ENCODE measurements at regions not wholly inside any gene's neighbourhood (a gene's known extent, or its start where the extent isn't known, plus 50 kb on each side); places are given as distances from the start of the nearest gene placed in this dataset.

GRCh38 chr10:107557916-107558315 lies 393.4 kb upstream of the SORCS1 start:
- Histone ChIP-seq H3K4me3 (no peak overlapping the region), H3K4me1 (peaks cover 0 to 5% (median 0%) of the 10 kb centered on the region in 6 donors), H3K36me3 (no peaks in the 10 kb centered on the region), H3K27me3 (replicated peaks in 1 of 7) (no peaks in the 10 kb centered on the region), H3K27ac (no peak overlapping the region), H3K9me3 (peaks cover 0 to under 1% (median 0%) of the 10 kb centered on the region in 8 donors)
- WGBS, 5 donors = 68 to 93% (median 75%) methylated on average over 4 of the region's 4 CpGs
- no peak for DNase-seq
- TF ChIP-seq POLR2A (IDR thresholded peaks at IDR 0.05) (no peak), CTCF (IDR thresholded peaks at IDR 0.05 in 8 of 11, conservative IDR thresholded peaks at IDR 0.05 in 3 of 11) (no peak), POLR2AphosphoS5 (IDR thresholded peaks at IDR 0.05) (no peak)
- intact Hi-C loops (cut with DNase I; ENCODE audit: low total_unique reads) = no loop called here

DNA sequence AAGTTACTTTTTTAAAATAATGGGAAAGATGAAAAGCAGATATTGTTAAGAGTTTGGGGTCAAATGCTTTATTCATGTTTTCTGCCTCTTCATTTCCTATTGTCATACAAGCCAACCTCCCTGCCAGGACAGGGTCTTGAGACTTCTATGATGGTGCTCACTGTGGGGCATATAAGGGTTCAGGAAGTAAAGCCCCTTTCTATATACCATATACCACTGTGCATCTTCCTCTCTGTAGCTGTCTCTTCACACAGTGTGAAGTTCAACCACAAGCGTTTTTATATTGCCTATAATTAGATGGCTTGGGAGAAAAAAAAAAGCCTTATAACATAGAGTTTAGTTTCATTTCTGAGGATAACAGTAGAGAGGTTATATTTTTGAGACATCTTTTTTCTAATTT lies 389.8 kb upstream of the SORCS1 start:
- DNase-seq = no peak
- no peaks in the 10 kb centered on the region for H3K27me3 ChIP-seq (replicated peaks in 1 of 7)
- no peaks in the 10 kb centered on the region for H3K36me3 ChIP-seq
- WGBS, 5 donors = 28 to 58% (median 54%) methylated on average over 1 of the region's 1 CpG
- peaks cover 0 to 5% (median 0%) of the 10 kb centered on the region in 6 donors for H3K4me1 ChIP-seq
- intact Hi-C loops (cut with DNase I; ENCODE audit: low total_unique reads) = no loop called here
- no peak overlapping the region for H3K4me3 ChIP-seq
- H3K9me3 ChIP-seq = peaks cover 0 to 21% (median 10%) of the 10 kb centered on the region in 8 donors
- TF ChIP-seq POLR2A (IDR thresholded peaks at IDR 0.05) (no peak), CTCF (IDR thresholded peaks at IDR 0.05 in 8 of 11, conservative IDR thresholded peaks at IDR 0.05 in 3 of 11) (no peak), POLR2AphosphoS5 (IDR thresholded peaks at IDR 0.05) (no peak)
- peak overlapping the region in 4 of 8 donors; percentile 25 to 68 (median 36) for H3K27ac ChIP-seq

DNA sequence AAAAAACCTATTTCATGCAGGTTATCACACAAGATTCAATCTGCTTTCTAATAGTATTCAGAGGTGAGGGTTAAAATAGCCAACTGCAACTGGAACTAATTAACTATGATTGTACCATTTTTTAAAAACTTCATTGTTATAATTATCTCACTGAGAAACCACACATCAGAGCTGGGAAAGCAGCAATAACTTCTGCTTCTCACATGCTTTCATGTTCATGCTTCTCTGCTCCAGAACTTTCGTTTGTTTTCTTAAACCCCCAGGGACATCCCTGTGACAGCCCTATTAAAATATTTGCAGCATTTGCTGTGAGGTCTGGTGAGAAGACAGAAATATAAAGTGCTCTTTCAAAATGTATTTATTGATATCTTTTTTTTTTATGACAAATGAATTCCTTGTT lies 389.0 kb upstream of the SORCS1 start:
- peak overlapping the region in 3 of 8 donors; percentile 41 to 68 (median 43) for H3K27ac ChIP-seq
- WGBS, 5 donors = 9 to 20% (median 12%) methylated on average over 1 of the region's 1 CpG
- DNase-seq = no peak
- peaks cover 0 to 5% (median 0%) of the 10 kb centered on the region in 6 donors for H3K4me1 ChIP-seq
- no peak overlapping the region for H3K4me3 ChIP-seq
- H3K9me3 ChIP-seq = peaks cover 0 to 23% (median 10%) of the 10 kb centered on the region in 8 donors
- intact Hi-C loops (cut with DNase I; ENCODE audit: low total_unique reads) = no loop called here
- no peaks in the 10 kb centered on the region for H3K27me3 ChIP-seq (replicated peaks in 1 of 7)
- no peaks in the 10 kb centered on the region for H3K36me3 ChIP-seq
- TF ChIP-seq POLR2AphosphoS5 (IDR thresholded peaks at IDR 0.05) (no peak), CTCF (IDR thresholded peaks at IDR 0.05 in 8 of 11, conservative IDR thresholded peaks at IDR 0.05 in 3 of 11) (no peak), POLR2A (IDR thresholded peaks at IDR 0.05) (no peak)

GRCh38 chr10:107552963-107553362 lies 388.5 kb upstream of the SORCS1 start:
- WGBS, 5 donors = 61 to 77% (median 75%) methylated on average over 2 of the region's 2 CpGs
- no peak for TF ChIP-seq POLR2A (IDR thresholded peaks at IDR 0.05)
- no peak for TF ChIP-seq POLR2AphosphoS5 (IDR thresholded peaks at IDR 0.05)
- TF ChIP-seq CTCF (IDR thresholded peaks at IDR 0.05 in 8 of 11, conservative IDR thresholded peaks at IDR 0.05 in 3 of 11) = no peak
- DNase-seq = no peak
- no peaks in the 10 kb centered on the region for H3K27me3 ChIP-seq (replicated peaks in 1 of 7)
- no peaks in the 10 kb centered on the region for H3K36me3 ChIP-seq
- H3K4me1 ChIP-seq = peaks cover 0 to 5% (median 0%) of the 10 kb centered on the region in 6 donors
- peaks cover 0 to 23% (median 10%) of the 10 kb centered on the region in 8 donors for H3K9me3 ChIP-seq
- no peak overlapping the region for H3K27ac ChIP-seq
- H3K4me3 ChIP-seq = no peak overlapping the region
- intact Hi-C loops (cut with DNase I; ENCODE audit: low total_unique reads) = no loop called here

All from spleen (tissue), 11 donors.